ENCODE measurements at regions not wholly inside any gene's neighbourhood (a gene's known extent, or its start where the extent isn't known, plus 50 kb on each side); places are given as distances from the start of the nearest gene placed in this dataset.
"Not testable (repeated sequence)": the region's sequence is repeated elsewhere in the genome, so short reads cannot be mapped to it uniquely, and the experiment has no call there.

DNA sequence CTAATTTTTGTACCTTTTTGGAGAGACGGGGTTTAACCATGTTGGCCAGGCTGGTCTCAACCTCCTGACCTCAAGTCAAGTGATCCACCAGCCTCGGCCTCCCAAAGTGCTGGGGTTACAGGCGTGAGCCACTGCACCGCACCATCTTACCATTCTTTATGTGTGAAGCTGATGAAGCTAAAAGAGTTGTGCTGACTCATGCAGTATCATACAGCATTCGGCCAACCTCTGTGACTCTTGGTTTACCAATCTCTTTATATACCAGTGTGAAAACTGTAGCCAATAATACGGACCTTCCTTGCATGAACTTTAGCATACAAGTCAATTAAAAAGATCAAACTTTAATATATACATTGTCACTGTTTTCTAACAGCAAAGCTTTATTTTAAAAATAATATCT is 878.2 kb upstream of the MBL2 start:
- no peak for DNase-seq (ENCODE audit: low spot score)

DNA sequence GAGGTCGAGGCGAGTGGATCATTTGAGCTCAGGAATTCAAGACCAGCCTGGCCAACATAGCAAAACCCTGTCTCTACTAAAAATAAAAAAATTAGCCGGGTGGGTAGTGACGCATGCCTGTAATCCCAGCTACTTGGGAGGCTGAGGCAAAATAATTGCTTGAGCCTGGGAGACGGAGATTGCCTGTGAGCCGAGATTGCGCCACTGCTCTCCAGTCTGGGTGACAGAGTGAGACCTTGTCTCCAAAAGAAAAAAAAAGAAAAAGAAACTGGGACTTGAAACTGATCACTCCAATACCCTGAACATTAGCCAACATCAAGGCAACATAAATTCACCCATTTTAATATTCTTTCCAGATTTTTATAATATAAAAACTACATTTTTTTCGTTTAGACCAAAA is 874.6 kb upstream of the MBL2 start:
- DNase-seq (ENCODE audit: low spot score), result not testable (repeated sequence)

DNA sequence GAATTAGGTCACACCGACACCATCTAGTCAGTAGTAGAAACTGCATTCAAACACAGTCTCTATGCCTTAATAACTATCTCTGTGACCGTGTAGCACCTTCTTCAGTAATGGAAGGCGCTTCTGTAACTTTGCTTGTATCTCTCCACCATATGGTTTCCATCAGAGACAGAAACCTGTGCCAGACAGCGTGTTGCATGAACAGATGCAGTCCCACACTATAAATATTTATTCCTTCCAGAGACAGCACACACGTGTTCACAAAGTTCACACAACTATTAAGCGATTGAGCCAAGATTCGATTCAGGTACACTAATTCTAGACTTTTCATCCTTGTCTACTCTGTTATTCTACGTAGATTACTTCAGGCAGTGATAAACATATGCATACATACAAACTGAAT is 873.9 kb upstream of the MBL2 start:
- no peak for DNase-seq (ENCODE audit: low spot score)

DNA sequence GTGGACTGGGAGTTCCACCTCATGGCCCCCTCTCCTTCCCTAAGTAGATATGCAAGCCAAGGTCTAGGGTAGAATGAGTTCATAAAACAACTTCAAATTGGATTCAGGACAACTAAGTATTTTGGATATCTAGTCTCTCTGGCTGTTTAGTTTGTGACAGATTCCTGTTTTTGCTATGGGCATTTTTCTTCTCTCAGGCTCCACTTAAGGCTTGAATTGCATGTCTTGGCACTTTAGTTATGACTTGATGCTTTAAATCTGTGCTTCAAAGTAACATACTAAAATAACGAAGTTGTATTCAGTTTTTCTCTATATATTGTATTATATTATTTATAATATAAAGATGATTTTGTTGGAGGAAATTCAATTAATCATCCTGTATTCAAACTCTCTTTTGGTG is 873.4 kb upstream of the MBL2 start:
- DNase-seq (ENCODE audit: low spot score), result no peak

DNA sequence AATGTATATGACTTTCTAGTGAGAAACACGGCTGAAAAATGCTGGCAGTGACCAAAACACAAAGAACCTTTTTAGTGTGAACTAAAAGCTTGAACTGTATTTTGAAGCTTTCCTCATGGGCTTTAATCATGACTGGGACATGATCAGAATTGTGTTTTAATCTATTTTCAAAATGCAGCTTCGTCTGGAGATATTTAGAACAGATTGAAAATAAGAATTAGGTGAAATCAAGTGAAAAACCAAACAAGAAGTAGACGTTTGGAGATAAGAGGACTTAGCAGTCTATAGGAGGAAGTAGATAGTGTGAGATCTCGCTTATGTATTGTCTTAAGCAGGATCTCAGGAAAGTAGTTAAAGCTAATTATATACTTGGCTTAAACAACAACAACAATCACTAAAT is 865.4 kb upstream of the MBL2 start:
- DNase-seq (ENCODE audit: low spot score), result no peak

DNA sequence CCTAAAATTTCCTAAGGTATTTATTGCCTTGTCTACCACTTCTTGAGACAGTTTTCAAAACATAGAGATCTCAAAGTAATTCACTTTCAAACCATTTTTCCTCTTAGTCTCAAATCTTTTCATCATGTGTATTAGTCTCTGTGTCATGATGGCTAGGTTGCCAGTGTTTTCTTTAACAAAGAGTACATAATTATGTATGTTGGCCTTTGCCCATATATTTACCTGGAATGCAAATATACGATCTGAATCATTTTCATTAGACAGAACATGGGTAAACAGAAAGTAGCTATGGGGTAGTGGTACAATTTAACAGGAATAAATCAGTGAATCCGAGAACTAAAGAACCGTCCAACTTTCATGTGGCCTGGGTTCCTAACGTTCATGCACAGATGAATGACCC is 852.1 kb upstream of the MBL2 start:
- no peak for DNase-seq (ENCODE audit: low spot score)

DNA sequence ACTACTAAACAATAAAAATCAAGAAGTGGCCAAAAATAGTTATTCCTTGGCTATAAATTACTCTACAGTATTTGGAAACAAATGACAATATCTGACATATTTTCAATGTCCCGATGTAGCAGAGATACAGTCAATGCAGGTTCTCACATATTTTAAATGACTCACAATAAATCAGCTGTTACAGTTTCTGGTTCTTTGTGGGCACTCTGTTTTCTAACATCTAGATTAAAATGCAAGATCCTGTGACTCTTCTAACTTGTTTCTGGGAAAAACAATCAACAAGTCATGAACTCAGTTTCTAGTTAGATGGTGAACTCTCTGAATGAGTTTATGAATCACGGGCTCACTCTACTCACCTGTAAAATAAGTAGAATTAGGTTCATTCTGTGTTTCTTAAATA is 849.6 kb upstream of the MBL2 start:
- DNase-seq (ENCODE audit: low spot score), result no peak

DNA sequence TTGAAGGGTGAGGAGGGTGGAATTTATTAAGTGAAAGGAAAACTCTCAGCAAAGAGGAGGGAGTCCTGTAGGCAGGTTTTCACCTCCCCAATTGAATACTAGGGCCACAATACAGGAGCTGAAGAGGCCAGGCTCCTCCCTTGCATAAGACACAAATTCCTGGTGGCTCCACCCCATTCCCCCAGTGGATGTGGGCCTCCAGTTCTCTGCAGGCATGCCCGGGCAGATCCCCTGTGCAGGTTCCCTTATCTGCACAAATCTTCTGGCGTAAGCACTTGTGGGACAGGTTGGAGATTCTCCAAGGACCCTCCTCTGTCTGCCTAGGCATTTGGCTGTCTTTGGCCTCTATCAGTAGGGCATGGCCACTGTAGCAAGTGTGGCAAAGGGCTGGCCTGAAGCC is 847.1 kb upstream of the MBL2 start:
- no peak for DNase-seq (ENCODE audit: low spot score)

DNA sequence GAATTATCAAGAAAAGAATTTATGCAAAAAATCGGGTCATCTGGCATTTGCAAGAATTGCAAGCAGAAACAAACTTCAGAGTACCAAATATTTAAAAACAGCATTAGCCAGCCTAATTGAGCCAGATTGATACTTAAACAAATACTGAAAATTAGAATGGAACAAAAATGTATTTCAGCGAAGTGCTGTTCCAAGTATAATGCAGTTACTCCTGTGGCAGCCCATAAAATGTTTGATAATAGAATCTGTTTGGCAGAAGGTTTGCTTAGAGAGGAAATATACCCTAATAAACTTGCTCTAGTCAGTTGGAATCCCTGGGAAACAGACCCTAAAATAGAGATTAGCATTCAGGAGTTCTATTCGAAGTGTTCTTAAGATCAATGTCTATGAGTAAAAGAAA is 835.1 kb upstream of the MBL2 start:
- DNase-seq (ENCODE audit: low spot score), result no peak

DNA sequence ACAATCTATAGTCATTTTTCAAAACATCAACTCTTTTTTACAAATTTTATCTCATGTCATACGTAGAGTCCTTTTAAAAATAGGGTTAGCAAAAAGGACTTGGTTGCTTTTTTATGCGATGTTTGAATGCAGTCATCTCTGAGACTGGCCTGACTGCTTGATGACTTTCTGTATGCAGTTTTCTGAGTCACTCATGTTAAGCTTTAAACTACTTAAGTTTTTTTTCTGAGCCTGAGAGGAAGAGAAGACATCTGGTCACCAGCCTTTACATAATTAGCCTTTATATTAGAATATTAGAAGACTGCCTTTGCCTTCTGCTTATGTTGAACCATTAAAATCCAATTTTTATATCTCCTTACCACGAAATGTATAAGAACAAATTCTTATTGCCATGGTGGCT is 834.4 kb upstream of the MBL2 start:
- no peak for DNase-seq (ENCODE audit: low spot score)

DNA sequence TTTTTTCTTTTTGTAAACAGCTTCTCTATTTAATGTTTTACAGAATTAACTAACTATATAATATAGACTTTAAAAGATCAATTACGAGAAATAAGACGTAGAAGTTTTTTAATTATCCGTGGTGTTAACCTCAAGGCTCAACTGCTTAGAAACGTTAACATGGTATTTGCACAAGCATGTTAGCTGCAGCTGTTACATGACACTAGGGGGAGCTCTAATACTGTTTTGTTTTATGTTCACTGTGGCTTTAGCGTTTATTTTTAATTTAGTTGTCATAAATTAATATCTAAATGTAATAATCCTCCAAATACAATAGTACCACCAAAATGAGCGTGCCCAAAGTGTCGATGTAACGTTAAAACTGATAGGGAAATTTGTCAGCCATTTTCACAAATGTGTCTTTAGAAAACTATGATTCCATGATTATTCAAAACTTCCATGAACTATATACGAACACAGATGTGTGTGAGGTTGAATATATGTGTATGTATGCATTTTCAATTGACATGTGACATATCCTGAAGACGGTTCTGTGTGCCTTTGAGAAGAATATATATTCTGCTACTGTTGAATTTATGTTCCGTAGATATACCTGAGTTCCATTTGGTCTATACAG is 828.8 kb upstream of the MBL2 start:
- DNase-seq (ENCODE audit: low spot score), result peak; percentile 47

DNA sequence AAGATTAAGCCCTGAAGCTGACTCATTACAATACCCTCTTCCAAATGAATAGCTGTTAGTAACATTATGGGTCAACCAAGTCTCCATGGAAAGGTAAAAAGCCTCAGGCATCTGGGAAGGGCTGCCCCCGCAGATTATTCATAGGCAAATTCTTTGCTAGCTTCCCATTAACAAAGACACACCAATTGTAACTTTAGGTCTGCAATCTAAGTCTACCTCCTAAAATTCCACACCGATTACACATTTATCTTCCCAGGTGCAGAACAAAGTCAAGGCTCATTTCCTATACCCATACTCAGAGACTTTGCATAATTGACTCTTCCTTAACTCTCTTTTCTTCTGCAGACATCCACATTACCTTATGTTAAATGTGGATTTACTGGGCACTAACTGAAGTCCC is 826.3 kb upstream of the MBL2 start:
- no peak for DNase-seq (ENCODE audit: low spot score)

DNA sequence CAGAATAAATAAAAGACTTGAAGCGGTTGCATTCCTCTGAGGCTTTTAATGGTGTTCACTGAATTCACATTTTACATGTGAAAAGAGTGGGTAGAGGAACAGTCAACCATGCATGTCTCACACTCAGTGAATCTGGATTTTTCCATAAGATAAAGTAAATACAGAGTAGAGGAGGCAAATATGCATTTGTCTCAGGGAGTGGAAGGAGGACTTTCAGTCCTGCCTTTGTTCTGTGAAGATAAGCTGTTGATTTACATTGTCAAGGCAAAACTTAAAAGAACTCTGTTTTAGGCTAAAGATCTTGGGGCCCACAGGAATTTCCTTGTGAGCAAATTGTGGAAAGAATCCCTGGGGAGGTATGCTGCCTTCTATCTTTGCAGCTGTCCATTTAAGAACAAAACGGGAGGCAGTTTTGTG is 825.3 kb upstream of the MBL2 start:
- DNase-seq (ENCODE audit: low spot score), result no peak

DNA sequence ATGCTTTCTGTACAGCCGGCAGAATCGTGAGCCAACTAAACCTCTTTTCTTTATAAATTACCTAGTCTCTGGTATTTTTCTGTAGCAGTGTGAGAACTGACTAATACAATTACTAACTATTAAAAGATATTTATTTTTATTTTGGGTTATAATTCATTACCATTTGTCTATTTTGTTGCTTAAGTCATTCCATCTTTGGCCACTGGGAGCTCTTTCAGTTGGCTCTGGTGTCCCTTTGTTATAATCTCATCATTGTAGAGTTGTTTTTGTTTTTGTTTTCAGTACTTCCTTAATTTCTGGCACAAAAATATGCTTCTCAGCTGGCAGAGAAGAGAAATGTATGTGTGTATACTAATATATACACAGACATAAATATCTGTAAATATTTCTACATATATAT is 807.9 kb upstream of the MBL2 start:
- DNase-seq (ENCODE audit: low spot score), result no peak

DNA sequence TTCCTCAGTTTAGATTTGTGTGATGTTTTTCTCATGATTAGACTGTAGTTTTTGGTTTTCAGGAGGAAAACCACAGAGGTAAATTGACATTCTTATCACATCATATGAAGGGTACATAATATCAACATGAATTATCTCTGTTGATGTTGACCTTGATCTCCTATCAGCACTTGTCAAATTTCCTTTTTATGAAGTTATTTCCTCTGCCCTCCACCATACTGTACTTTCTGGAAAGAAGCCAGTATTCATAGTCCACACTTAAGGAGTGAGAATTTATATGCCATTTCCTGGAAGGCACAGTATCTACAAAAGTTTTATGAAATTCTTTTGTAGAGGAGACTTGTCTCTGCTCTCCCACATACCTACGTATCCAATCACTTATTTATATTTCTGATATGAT is 807.2 kb upstream of the MBL2 start:
- DNase-seq (ENCODE audit: low spot score), result no peak

DNA sequence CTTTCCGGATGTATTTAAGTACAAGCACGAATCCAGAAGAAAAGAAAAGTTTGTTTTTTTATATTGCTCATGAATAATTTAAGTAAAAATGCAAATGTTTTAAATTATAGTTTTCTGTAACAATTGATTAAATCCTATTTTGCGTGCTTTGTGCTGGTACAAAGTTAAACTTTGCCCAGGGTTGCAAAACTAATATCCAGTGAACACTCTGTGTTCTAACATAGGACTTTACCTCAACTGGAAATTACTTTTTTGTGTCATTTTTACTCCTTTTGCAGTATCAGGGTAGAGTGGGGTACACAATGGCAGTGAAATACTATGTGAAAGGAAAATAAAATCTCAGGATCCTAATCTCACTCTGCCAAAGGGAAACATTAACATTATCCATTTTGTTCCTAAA is 801.4 kb upstream of the MBL2 start:
- no peak for DNase-seq (ENCODE audit: low spot score)

DNA sequence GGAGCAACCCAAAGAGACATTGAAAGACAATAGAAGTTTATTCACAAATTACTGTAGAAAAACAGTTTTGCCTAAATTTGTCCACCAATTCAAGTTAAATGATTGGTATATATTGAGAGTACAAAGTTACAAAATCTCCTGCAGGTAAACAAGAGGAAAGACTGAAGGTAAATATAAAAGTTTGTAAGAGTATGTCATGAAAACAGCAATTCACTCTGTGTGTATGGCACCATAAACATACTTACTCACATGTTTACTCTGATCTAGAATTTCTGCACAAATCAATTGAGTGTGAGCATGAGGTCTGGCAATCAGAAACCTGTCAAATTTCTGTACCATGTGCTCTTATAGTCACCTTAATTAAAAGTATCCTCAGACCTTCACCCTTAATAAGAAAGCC is 800.9 kb upstream of the MBL2 start:
- no peak for DNase-seq (ENCODE audit: low spot score)

DNA sequence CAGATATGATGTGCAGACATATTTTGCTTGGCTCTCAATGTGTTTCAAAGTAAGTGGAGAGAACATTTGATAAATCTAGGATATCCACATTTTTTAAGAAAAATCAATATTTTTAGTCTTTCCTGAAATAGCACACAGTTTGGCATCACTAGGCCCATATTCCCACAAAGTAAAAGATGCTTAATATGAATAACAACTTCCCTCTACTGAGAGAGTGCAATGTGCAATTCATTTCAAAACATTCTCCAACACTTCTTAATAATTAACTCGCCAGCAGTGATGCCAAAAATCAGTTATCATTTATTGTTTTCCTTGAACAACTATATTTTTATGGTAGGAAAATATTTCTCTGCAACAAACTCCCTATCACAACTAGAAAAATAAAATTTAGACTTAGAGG is 800.2 kb upstream of the MBL2 start:
- DNase-seq (ENCODE audit: low spot score), result no peak

DNA sequence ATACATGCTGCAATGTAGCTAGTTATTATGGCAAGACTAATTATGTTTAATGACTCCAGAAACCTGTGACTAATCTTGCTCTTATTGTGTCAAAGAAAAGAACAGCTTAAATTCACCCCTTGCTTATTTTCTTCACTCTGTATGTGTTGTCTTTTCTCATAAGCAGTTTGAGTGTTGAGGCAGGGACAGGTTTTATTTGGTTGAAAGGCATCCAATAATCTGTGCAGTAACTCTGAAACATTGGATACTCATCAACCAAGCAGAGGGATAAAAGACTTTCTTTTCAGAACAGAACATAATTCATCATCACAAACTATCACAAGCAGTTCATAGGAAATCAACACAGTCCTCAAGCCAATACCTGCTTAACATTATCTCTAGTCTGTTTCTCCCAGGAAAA is 797.6 kb upstream of the MBL2 start:
- DNase-seq (ENCODE audit: low spot score), result no peak

DNA sequence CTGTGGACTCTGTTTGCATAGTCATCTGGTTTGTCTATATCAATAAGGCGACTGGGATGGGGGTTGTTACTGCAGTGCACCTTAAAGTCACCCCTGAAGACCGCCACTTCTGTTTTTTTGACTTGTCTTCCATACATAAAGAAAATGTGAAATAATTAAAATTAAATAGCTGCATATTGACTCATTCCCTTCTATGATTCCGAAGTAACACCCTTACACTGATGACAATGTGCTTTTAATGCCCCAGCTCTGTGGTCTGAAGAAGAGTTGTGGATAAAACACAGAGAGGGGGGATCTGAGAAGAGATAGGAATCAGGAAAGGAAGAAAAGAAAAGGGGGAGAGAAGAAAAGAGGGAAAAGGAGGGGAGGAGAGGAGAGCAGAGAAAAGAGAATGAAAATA is 796.9 kb upstream of the MBL2 start:
- no peak for DNase-seq (ENCODE audit: low spot score)

DNA sequence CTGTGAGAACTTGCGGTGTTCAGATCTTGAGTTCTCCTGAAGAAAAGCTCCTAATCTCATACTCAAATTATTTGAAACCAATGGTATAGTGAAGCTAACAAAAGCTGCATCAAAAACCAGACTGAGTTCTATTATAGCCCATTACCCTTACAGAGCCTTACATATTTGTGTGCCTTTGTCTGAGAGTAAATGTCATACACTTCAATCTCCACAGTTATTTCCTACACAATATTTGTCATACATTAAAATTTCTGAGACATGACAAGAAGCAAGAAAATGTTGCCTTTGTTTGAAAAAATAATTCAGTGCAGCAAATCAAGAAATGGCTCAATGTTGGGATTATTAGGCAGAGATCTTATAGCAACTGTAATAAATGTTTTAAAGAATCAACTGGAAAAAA is 776.1 kb upstream of the MBL2 start:
- no peak for DNase-seq (ENCODE audit: low spot score)

DNA sequence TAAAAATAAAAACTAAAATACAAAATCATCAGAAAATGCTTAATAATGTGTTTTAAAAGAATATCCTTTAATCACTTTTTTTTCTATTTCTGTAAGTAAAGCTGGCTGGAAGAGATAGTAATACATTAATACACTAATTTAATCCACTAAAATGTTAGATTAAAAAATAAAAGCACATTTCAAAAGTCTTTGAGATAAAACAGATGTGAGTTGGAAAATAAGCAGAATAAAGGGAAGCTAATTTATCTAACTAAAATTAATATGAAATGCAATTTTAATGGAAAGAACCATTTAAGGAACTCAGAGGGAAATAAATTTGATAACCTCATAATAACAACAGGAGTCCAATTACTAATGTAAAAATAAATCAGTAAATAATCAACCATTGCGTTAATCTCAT is 774.8 kb upstream of the MBL2 start:
- DNase-seq (ENCODE audit: low spot score), result no peak

DNA sequence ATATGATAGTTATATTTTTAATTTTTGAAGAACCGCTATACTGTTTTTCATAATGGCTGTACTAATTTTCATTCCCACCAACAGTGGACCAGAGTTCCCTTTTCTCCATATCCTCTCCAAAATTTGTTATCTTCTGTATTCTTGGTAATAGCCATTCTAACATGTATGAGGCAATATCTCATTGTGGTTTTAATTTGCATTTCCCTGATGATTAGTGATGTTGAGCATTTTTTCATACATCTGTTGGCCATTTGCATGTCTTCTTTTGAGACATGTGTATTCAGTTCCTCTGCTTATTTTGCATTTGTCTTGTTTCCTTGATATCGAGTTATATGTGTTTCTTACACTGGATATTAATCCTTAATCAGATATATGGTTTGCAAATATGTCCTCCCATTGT is 770.8 kb upstream of the MBL2 start:
- no peak for DNase-seq (ENCODE audit: low spot score)

DNA sequence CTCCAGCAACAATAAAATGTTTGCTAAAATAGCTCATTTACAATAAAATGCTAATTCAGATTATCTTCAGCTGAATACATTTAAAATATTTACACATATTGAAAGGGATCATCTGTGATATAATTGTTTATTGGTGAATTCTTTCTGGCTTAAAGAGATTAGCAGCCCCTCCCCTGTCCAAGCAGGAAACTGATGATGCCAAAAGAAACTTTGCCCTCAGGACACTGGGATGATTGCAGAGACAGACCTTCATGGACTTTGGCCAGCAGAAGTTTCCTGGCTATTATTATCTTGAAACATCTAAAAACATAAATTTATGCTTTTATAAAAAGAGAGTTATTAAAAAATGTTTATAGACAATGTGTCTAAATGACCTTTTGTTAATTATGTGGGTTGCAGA is 764.9 kb upstream of the MBL2 start:
- DNase-seq (ENCODE audit: low spot score), result no peak

DNA sequence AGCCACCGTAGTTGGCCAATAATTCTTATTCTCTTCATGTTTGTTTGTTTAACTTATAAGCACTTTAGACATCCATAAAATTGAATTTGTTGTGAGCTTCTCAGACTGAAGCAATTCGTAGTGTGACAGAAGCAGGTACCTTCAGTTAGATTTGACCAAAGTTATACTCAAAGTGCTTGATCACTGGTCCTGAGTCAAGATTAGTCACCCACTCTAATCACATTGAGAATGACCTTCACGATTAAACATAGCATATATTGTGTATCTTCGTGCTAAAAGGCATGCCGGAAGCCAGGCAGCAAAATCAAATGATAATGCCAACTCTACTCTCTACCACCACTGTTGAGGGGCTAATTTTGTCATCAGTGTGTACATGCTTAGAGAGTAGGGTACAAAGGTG is 763.7 kb upstream of the MBL2 start:
- no peak for DNase-seq (ENCODE audit: low spot score)
